ENCODE measurements at regions not wholly inside any gene's neighbourhood (a gene's known extent, or its start where the extent isn't known, plus 50 kb on each side); places are given as distances from the start of the nearest gene placed in this dataset.
"Not testable (repeated sequence)": the region's sequence is repeated elsewhere in the genome, so short reads cannot be mapped to it uniquely, and the experiment has no call there.

DNA sequence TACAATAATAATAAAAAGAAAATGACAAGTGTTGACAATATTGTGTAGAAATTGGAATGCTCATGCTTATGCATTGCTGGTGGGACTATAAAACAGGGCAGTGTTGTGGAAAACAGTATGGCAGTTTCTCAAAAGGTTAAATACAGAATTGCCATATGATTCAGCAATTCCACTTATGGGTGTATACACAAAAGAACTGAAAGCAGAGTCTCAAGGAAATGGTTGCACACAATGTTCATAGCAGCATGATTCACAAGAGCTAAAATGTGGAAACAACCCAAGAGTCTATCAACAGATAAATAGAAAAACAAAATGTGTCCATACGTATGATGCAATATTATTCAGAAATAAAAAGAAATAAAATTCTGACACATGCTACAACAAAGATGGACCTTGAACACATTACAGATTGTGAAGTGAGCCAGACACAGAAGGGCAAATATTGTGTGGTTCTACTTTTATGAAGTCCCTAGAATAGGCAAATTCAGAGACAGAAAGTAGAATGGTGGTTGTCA lies 64.8 kb upstream of the GRM8 start:
- Histone ChIP-seq H3K9ac (no peak overlapping the region), H3K27me3 (ENCODE audit: insufficient read depth) (no peaks in the 10 kb centered on the region), H3K4me3 (ENCODE audit: low read depth in 2 of 2, low read length in 1 of 2) (no peak overlapping the region), H3K36me3 (replicated peaks in 1 of 2; ENCODE audit: control insufficient read depth in 1 of 2, insufficient read depth in 2 of 2, low read length in 1 of 2) (no peaks in the 10 kb centered on the region), H3K79me2 (ENCODE audit: insufficient read depth) (no peaks in the 10 kb centered on the region), H2AFZ (ENCODE audit: low read depth) (no peak overlapping the region), H3K9me2 (no peaks in the 10 kb centered on the region), H3K4me2 (no peak overlapping the region), H3K27ac (ENCODE audit: low read depth in 2 of 2, low read length in 1 of 2) (no peak overlapping the region), H3F3A (replicated peaks; ENCODE audit: insufficient read depth) (no peaks in the 10 kb centered on the region), H4K20me1 (ENCODE audit: insufficient read depth) (no peaks in the 10 kb centered on the region), H3K4me1 (ENCODE audit: control insufficient read depth in 1 of 2, insufficient read depth in 2 of 2, low read depth in 1 of 2, low read length in 1 of 2) (no peaks in the 10 kb centered on the region), H3K9me3 (no peaks in the 10 kb centered on the region)
- ChIA-PET CTCF (no interaction called here), POLR2A (no interaction called here)
- 77% methylated on average over 1 of the region's 1 CpG for WGBS (ENCODE audit: low lambda C conversion rate)
- TF ChIP-seq FOXM1 (IDR thresholded peaks at IDR 0.05; ENCODE audit: low read depth) (no peak), EP300 (IDR thresholded peaks at IDR 0.05; ENCODE audit: borderline replicate concordance in 1 of 2, low read depth in 1 of 2, low read length in 1 of 2) (no peak), MXI1 (IDR thresholded peaks at IDR 0.05; ENCODE audit: low read depth, low read length) (no peak), EZH2phosphoT487 (IDR thresholded peaks at IDR 0.05; ENCODE audit: borderline replicate concordance, low read depth) (no peak), SIN3A (IDR thresholded peaks at IDR 0.05; ENCODE audit: borderline replicate concordance, low read depth, low read length) (no peak), GATA2 (CRISPR knock-in tag; IDR thresholded peaks at IDR 0.05) (no peak), RFX5 (IDR thresholded peaks at IDR 0.05; ENCODE audit: low read length) (no peak), TCF12 (IDR thresholded peaks at IDR 0.05) (no peak), RXRA (IDR thresholded peaks at IDR 0.05; ENCODE audit: borderline replicate concordance, low read depth) (no peak), SMC3 (IDR thresholded peaks at IDR 0.05; ENCODE audit: low read depth, low read length) (no peak), CHD2 (IDR thresholded peaks at IDR 0.05; ENCODE audit: low read length, partially characterized antibody) (no peak), ELF1 (IDR thresholded peaks at IDR 0.05) (no peak)
- TF ChIP-seq, protein P1, sequence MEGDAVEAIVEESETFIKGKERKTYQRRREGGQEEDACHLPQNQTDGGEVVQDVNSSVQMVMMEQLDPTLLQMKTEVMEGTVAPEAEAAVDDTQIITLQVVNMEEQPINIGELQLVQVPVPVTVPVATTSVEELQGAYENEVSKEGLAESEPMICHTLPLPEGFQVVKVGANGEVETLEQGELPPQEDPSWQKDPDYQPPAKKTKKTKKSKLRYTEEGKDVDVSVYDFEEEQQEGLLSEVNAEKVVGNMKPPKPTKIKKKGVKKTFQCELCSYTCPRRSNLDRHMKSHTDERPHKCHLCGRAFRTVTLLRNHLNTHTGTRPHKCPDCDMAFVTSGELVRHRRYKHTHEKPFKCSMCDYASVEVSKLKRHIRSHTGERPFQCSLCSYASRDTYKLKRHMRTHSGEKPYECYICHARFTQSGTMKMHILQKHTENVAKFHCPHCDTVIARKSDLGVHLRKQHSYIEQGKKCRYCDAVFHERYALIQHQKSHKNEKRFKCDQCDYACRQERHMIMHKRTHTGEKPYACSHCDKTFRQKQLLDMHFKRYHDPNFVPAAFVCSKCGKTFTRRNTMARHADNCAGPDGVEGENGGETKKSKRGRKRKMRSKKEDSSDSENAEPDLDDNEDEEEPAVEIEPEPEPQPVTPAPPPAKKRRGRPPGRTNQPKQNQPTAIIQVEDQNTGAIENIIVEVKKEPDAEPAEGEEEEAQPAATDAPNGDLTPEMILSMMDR (IDR thresholded peaks at IDR 0.05): no peak
- TF ChIP-seq, protein P2, sequence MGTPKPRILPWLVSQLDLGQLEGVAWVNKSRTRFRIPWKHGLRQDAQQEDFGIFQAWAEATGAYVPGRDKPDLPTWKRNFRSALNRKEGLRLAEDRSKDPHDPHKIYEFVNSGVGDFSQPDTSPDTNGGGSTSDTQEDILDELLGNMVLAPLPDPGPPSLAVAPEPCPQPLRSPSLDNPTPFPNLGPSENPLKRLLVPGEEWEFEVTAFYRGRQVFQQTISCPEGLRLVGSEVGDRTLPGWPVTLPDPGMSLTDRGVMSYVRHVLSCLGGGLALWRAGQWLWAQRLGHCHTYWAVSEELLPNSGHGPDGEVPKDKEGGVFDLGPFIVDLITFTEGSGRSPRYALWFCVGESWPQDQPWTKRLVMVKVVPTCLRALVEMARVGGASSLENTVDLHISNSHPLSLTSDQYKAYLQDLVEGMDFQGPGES (IDR thresholded peaks at IDR 0.05; ENCODE audit: low read depth, low read length): no peak
- TF ChIP-seq, protein P3, sequence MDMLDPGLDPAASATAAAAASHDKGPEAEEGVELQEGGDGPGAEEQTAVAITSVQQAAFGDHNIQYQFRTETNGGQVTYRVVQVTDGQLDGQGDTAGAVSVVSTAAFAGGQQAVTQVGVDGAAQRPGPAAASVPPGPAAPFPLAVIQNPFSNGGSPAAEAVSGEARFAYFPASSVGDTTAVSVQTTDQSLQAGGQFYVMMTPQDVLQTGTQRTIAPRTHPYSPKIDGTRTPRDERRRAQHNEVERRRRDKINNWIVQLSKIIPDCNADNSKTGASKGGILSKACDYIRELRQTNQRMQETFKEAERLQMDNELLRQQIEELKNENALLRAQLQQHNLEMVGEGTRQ (IDR thresholded peaks at IDR 0.05; ENCODE audit: borderline replicate concordance, low read depth, low read length): no peak
- no peak for DNase-seq

DNA sequence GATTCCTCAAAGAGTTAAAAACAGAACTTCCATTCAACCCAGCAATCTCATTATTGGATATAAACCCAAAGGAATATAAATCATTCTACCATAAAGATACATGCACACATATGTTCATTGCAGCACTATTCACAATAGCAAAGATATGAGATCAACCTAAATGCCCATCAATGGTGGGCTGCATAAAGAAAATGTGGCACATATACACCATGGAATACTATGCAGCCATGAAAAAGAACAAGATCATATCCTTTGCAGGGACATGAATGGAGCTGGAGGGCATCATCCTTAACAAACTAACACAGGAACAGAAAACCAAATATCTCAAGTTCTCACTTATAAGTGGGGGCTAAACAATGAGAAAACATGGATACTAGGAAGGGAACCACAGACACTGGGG lies 64.1 kb upstream of the GRM8 start:
- H3K27ac ChIP-seq (ENCODE audit: low read depth in 2 of 2, low read length in 1 of 2); POLR2A ChIA-PET; DNase-seq; H3K4me2 ChIP-seq; H3K9me3 ChIP-seq; H3F3A ChIP-seq (replicated peaks; ENCODE audit: insufficient read depth); H3K4me1 ChIP-seq (ENCODE audit: control insufficient read depth in 1 of 2, insufficient read depth in 2 of 2, low read depth in 1 of 2, low read length in 1 of 2); H3K27me3 ChIP-seq (ENCODE audit: insufficient read depth); H3K79me2 ChIP-seq (ENCODE audit: insufficient read depth); H3K4me3 ChIP-seq (ENCODE audit: low read depth in 2 of 2, low read length in 1 of 2); H3K36me3 ChIP-seq (replicated peaks in 1 of 2; ENCODE audit: control insufficient read depth in 1 of 2, insufficient read depth in 2 of 2, low read length in 1 of 2); CTCF ChIA-PET; H3K9ac ChIP-seq; H2AFZ ChIP-seq (ENCODE audit: low read depth); H4K20me1 ChIP-seq (ENCODE audit: insufficient read depth); H3K9me2 ChIP-seq: not testable (repeated sequence)
